K562 (cell line): ENCODE measurements at regions not wholly inside any gene's neighbourhood (a gene's known extent, or its start where the extent isn't known, plus 50 kb on each side); places are given as distances from the start of the nearest gene placed in this dataset.

Experiments used
- ZNF586 ChIP-seq: fragments of 450-650 bp; formaldehyde crosslinking; conservative IDR thresholded peaks from 2 replicates; pipeline ENCODE4 v1.4.0; 2020; ENCODE audit warnings: mild to moderate bottlenecking, moderate library complexity
- TF ChIP-seq, protein P1 (sequence below): sonication (generic); formaldehyde crosslinking; IDR thresholded peaks from 2 replicates; pipeline ENCODE4 v1.8.1; 2023; ENCODE audit warnings: missing genetic modification reagents, mild to moderate bottlenecking, borderline replicate concordance

DNA sequence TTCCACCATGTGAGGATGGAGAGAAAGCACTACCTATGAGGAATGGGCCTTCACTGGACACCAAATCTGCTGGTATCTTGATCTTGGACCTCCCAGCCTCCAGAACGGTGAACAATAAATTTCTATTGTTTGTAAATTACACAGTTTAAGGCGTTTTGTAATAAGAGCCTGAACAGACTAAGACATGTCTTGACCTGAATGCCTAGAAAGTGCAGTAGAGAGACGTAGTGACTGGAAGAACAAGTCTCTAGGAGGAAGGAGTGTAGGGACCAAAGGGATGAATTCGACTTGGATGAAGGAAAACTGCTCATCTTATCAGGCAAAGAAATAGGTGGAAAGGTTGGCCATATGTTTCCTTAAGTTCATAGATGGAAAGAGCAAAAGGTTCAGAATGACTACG lies 309.8 kb upstream of the RGMB start:
- no peak for TF ChIP-seq ZNF586 (CRISPR knock-in tag)
- TF ChIP-seq, protein P1, sequence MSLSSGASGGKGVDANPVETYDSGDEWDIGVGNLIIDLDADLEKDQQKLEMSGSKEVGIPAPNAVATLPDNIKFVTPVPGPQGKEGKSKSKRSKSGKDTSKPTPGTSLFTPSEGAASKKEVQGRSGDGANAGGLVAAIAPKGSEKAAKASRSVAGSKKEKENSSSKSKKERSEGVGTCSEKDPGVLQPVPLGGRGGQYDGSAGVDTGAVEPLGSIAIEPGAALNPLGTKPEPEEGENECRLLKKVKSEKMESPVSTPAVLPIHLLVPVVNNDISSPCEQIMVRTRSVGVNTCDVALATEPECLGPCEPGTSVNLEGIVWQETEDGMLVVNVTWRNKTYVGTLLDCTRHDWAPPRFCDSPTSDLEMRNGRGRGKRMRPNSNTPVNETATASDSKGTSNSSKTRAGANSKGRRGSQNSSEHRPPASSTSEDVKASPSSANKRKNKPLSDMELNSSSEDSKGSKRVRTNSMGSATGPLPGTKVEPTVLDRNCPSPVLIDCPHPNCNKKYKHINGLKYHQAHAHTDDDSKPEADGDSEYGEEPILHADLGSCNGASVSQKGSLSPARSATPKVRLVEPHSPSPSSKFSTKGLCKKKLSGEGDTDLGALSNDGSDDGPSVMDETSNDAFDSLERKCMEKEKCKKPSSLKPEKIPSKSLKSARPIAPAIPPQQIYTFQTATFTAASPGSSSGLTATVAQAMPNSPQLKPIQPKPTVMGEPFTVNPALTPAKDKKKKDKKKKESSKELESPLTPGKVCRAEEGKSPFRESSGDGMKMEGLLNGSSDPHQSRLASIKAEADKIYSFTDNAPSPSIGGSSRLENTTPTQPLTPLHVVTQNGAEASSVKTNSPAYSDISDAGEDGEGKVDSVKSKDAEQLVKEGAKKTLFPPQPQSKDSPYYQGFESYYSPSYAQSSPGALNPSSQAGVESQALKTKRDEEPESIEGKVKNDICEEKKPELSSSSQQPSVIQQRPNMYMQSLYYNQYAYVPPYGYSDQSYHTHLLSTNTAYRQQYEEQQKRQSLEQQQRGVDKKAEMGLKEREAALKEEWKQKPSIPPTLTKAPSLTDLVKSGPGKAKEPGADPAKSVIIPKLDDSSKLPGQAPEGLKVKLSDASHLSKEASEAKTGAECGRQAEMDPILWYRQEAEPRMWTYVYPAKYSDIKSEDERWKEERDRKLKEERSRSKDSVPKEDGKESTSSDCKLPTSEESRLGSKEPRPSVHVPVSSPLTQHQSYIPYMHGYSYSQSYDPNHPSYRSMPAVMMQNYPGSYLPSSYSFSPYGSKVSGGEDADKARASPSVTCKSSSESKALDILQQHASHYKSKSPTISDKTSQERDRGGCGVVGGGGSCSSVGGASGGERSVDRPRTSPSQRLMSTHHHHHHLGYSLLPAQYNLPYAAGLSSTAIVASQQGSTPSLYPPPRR (CRISPR knock-in tag): no peak
